Keratinocyte (primary cell): ENCODE measurements at regions not wholly inside any gene's neighbourhood (a gene's known extent, or its start where the extent isn't known, plus 50 kb on each side); places are given as distances from the start of the nearest gene placed in this dataset.

Experiments used
- CTCF ChIP-seq, 3 experiments: IDR thresholded peaks in 1 of 3; conservative IDR thresholded peaks in 1 of 3; optimal IDR thresholded peaks in 1 of 3; 2 replicates in 2 of 3; 3 replicates in 1 of 3; pipeline versions ENCODE3 to v1.5.1; 2011; ENCODE audit warnings: low read length in 3 of 3, mild to moderate bottlenecking in 3 of 3, moderate library complexity in 2 of 3, control low read depth in 1 of 3, inconsistent platforms in 1 of 3; ENCODE audit not compliant: insufficient read depth in 2 of 3; ENCODE audit errors: extremely low read depth in 1 of 3
- EZH2 ChIP-seq: IDR thresholded peaks from one replicate; pipeline ENCODE4 v1.6.1; 2012; ENCODE audit warnings: inconsistent platforms, mild to moderate bottlenecking, low read length, moderate library complexity

- no peak for TF ChIP-seq CTCF (optimal IDR thresholded peaks at IDR 0.05 in 1 of 3, IDR thresholded peaks at IDR 0.05 in 1 of 3, conservative IDR thresholded peaks at IDR 0.05 in 1 of 3; ENCODE audit: extremely low read depth in 1 of 3, insufficient read depth in 2 of 3, low read length in 3 of 3)
- no peak for TF ChIP-seq EZH2
These were observed 250.9 kb downstream of the FBXO15 start for GRCh38 chr18:73896685-73897084.
